NCI-H1048 (cell line): ENCODE measurements at regions not wholly inside any gene's neighbourhood (a gene's known extent, or its start where the extent isn't known, plus 50 kb on each side); places are given as distances from the start of the nearest gene placed in this dataset.

ENCODE experiments used
- DNase-seq: peaks from one replicate; lab custom pipeline; 2025; lab: John Stamatoyannopoulos, UW

- no peak for DNase-seq
Observed at GRCh38 chr5:153005711-153006110, 484.8 kb upstream of the GRIA1 start.

- no peak for DNase-seq
Observed at GRCh38 chr5:153006681-153007080, 483.8 kb upstream of the GRIA1 start.

GRCh38 chr5:153014194-153014593 lies 476.3 kb upstream of the GRIA1 start:
- DNase-seq = no peak

- no peak for DNase-seq
Observed at GRCh38 chr5:153018121-153018520, 472.3 kb upstream of the GRIA1 start.

- DNase-seq = peak; percentile 69
Observed at GRCh38 chr5:153030755-153031725, 459.4 kb upstream of the GRIA1 start.

GRCh38 chr5:153039501-153039900 lies 451.0 kb upstream of the GRIA1 start:
- DNase-seq = no peak

GRCh38 chr5:153043886-153044285 lies 446.6 kb upstream of the GRIA1 start:
- DNase-seq = no peak

GRCh38 chr5:153050496-153051179 lies 439.8 kb upstream of the GRIA1 start:
- no peak for DNase-seq

- DNase-seq = no peak
Observed at GRCh38 chr5:153066281-153066680, 424.2 kb upstream of the GRIA1 start.

- no peak for DNase-seq
Observed at GRCh38 chr5:153067869-153068268, 422.6 kb upstream of the GRIA1 start.

- no peak for DNase-seq
Observed at GRCh38 chr5:153079396-153079795, 411.1 kb upstream of the GRIA1 start.

GRCh38 chr5:153080940-153081339 lies 409.5 kb upstream of the GRIA1 start:
- DNase-seq = no peak

GRCh38 chr5:153081385-153081784 lies 409.1 kb upstream of the GRIA1 start:
- DNase-seq = no peak

GRCh38 chr5:153084511-153084910 lies 406.0 kb upstream of the GRIA1 start:
- no peak for DNase-seq

- DNase-seq = no peak
Observed at GRCh38 chr5:153086486-153086885, 404.0 kb upstream of the GRIA1 start.

GRCh38 chr5:153088538-153088937 lies 401.9 kb upstream of the GRIA1 start:
- no peak for DNase-seq

GRCh38 chr5:153094333-153094732 lies 396.1 kb upstream of the GRIA1 start:
- no peak for DNase-seq

- no peak for DNase-seq
Observed at GRCh38 chr5:153096381-153096780, 394.1 kb upstream of the GRIA1 start.

GRCh38 chr5:153099328-153099727 lies 391.1 kb upstream of the GRIA1 start:
- DNase-seq = no peak

GRCh38 chr5:153101235-153102180 lies 389.0 kb upstream of the GRIA1 start:
- DNase-seq = no peak

- no peak for DNase-seq
Observed at GRCh38 chr5:153116916-153117315, 373.6 kb upstream of the GRIA1 start.

GRCh38 chr5:153118018-153118417 lies 372.5 kb upstream of the GRIA1 start:
- no peak for DNase-seq
